HEK293 (cell line): ENCODE measurements at regions not wholly inside any gene's neighbourhood (a gene's known extent, or its start where the extent isn't known, plus 50 kb on each side); places are given as distances from the start of the nearest gene placed in this dataset.
A peak's percentile ranks its signal among the peaks of the same experiment; 100 is the strongest.

Source experiments
- CTCF ChIA-PET: fragments of 350-600 bp; formaldehyde crosslinking; extraction: SDS; loops from one replicate; lab custom pipeline; 2021; ENCODE audit warnings: antibody characterized with exemption; lab: Yijun Ruan, JAX
- POLR2A ChIA-PET: fragments of 300-600 bp; formaldehyde crosslinking; extraction: SDS; loops from one replicate; lab custom pipeline; 2020; ENCODE audit warnings: antibody characterized with exemption, inconsistent platforms; lab: Yijun Ruan, JAX
- H3K27ac ChIP-seq: fragments of 200-500 bp; sonication (Bioruptor generic); 2 replicates; pipeline ENCODE4 v1.5.1; 2014; ENCODE audit warnings: low read depth, low read length, control low read depth, inconsistent platforms; ENCODE audit errors: extremely low read depth
- H3K36me3 ChIP-seq, 2 experiments: fragments of 200-500 bp in 1 of 2; sonication (Bioruptor generic) in 1 of 2; 1 replicate in 1 of 2; 2 replicates in 1 of 2; pipeline ENCODE4 v1.5.1; 2014 to 2017; ENCODE audit warnings: inconsistent platforms in 2 of 2, low read length in 2 of 2; ENCODE audit not compliant: control insufficient read depth in 2 of 2, insufficient read depth in 1 of 2
- H3K4me1 ChIP-seq: fragments of 200-500 bp; sonication (Bioruptor generic); 2 replicates; pipeline ENCODE4 v1.5.1; 2014; ENCODE audit warnings: mild to moderate bottlenecking, low read length, inconsistent platforms; ENCODE audit not compliant: control insufficient read depth, insufficient read depth
- H3K4me3 ChIP-seq: 2 replicates; pipeline ENCODE4 v1.5.1; 2011; ENCODE audit warnings: low read depth, mild to moderate bottlenecking, control low read depth, low read length, moderate library complexity
- H3K9me3 ChIP-seq: fragments of 200-500 bp; sonication (Bioruptor generic); 2 replicates; pipeline ENCODE4 v1.5.1; 2014; ENCODE audit warnings: low read depth, low read length, inconsistent platforms; ENCODE audit not compliant: control insufficient read depth, insufficient read depth
- HOXA7 ChIP-seq: sonication (generic); formaldehyde crosslinking; IDR thresholded peaks from 2 replicates; pipeline ENCODE4 v1.8.1; 2022; ENCODE audit warnings: missing genetic modification reagents, borderline replicate concordance
- IKZF3 ChIP-seq: fragments of 450-650 bp; IDR thresholded peaks from 2 replicates; pipeline ENCODE4 v1.5.0; 2018; ENCODE audit warnings: missing biosample characterization, mild to moderate bottlenecking, missing genetic modification characterization, moderate library complexity
- KLF17 ChIP-seq: fragments of 450-650 bp; formaldehyde crosslinking; IDR thresholded peaks from 2 replicates; pipeline ENCODE4 v1.5.1; 2016; ENCODE audit warnings: missing biosample characterization, missing genetic modification characterization
- KLF7 ChIP-seq: fragments of 450-650 bp; formaldehyde crosslinking; IDR thresholded peaks from 2 replicates; pipeline ENCODE4 v1.5.1; 2016; ENCODE audit warnings: missing biosample characterization, missing genetic modification characterization, borderline replicate concordance
- PBX3 ChIP-seq: sonication (generic); formaldehyde crosslinking; IDR thresholded peaks from 2 replicates; pipeline ENCODE4 v1.8.1; 2022; ENCODE audit warnings: mild to moderate bottlenecking, moderate library complexity, missing genetic modification reagents
- PRDM10 ChIP-seq: fragments of 450-650 bp; formaldehyde crosslinking; IDR thresholded peaks from 2 replicates; pipeline ENCODE4 v1.5.1; 2016; ENCODE audit warnings: missing biosample characterization, missing genetic modification characterization
- PRDM6 ChIP-seq: fragments of 450-650 bp; formaldehyde crosslinking; IDR thresholded peaks from 2 replicates; pipeline ENCODE4 v1.5.1; 2017; ENCODE audit warnings: missing biosample characterization, missing genetic modification characterization
- REPIN1 ChIP-seq: fragments of 450-650 bp; formaldehyde crosslinking; IDR thresholded peaks from 2 replicates; pipeline ENCODE4 v1.5.1; 2017; ENCODE audit warnings: missing biosample characterization, missing genetic modification characterization, low read depth
- SCRT2 ChIP-seq: fragments of 450-650 bp; formaldehyde crosslinking; IDR thresholded peaks from 2 replicates; pipeline ENCODE4 v1.5.1; 2016; ENCODE audit warnings: missing biosample characterization, missing genetic modification characterization
- ZBTB11 ChIP-seq: fragments of 450-650 bp; formaldehyde crosslinking; conservative IDR thresholded peaks from 2 replicates; pipeline ENCODE4 v1.5.1; 2016; ENCODE audit warnings: low read depth, missing biosample characterization, missing genetic modification characterization
- ZBTB44 ChIP-seq: fragments of 450-650 bp; IDR thresholded peaks from 2 replicates; pipeline ENCODE4 v1.5.1; 2018; ENCODE audit warnings: missing biosample characterization, mild to moderate bottlenecking, missing genetic modification characterization
- ZFP3 ChIP-seq: fragments of 450-650 bp; formaldehyde crosslinking; IDR thresholded peaks from 2 replicates; pipeline ENCODE4 v1.5.1; 2016; ENCODE audit warnings: low read depth, missing biosample characterization, missing genetic modification characterization
- ZNF121 ChIP-seq: fragments of 450-650 bp; formaldehyde crosslinking; IDR thresholded peaks from 2 replicates; pipeline ENCODE4 v1.5.1; 2016; ENCODE audit warnings: missing biosample characterization, missing genetic modification characterization
- ZNF146 ChIP-seq: fragments of 450-650 bp; formaldehyde crosslinking; IDR thresholded peaks from 2 replicates; pipeline ENCODE4 v1.5.1; 2016; ENCODE audit warnings: missing biosample characterization, missing genetic modification characterization
- ZNF426 ChIP-seq: fragments of 450-650 bp; formaldehyde crosslinking; IDR thresholded peaks from 2 replicates; pipeline ENCODE4 v1.5.1; 2017; ENCODE audit warnings: missing biosample characterization, missing genetic modification characterization, mild to moderate bottlenecking, inconsistent platforms, moderate library complexity
- ZNF529 ChIP-seq: fragments of 450-650 bp; formaldehyde crosslinking; IDR thresholded peaks from 2 replicates; pipeline ENCODE4 v1.5.1; 2017; ENCODE audit warnings: missing genetic modification characterization, missing biosample characterization; ENCODE audit not compliant: insufficient replicate concordance
- ZNF623 ChIP-seq: fragments of 450-650 bp; formaldehyde crosslinking; IDR thresholded peaks from 2 replicates; pipeline ENCODE4 v1.5.1; 2016; ENCODE audit warnings: missing biosample characterization, missing genetic modification characterization
- ZNF670 ChIP-seq: fragments of 450-650 bp; formaldehyde crosslinking; IDR thresholded peaks from 2 replicates; pipeline ENCODE4 v1.5.1; 2016; ENCODE audit warnings: missing biosample characterization, missing genetic modification characterization, low read depth
- ZNF707 ChIP-seq: fragments of 450-650 bp; formaldehyde crosslinking; IDR thresholded peaks from 2 replicates; pipeline ENCODE4 v1.5.1; 2016; ENCODE audit warnings: missing biosample characterization, missing genetic modification characterization
- ZSCAN23 ChIP-seq: fragments of 450-650 bp; formaldehyde crosslinking; IDR thresholded peaks from 2 replicates; pipeline ENCODE4 v1.5.1; 2016; ENCODE audit warnings: missing biosample characterization, missing genetic modification characterization

GRCh38 chr6:139970591-139970991 is 596.1 kb upstream of the CITED2 start (continued):
- TF ChIP-seq ZBTB11 (tag by site-specific recombination) (no peak), IKZF3 (tag by site-specific recombination) (no peak), ZNF529 (no peak), ZNF121 (tag by site-specific recombination) (no peak), KLF7 (tag by site-specific recombination) (no peak), ZNF670 (tag by site-specific recombination) (no peak), SCRT2 (tag by site-specific recombination) (no peak)

GRCh38 chr6:139967497-139967896 is 593.0 kb upstream of the CITED2 start:
- no peaks in the 10 kb centered on the region for H3K36me3 ChIP-seq
- CTCF ChIA-PET: no interaction called here
- POLR2A ChIA-PET: no interaction called here
- no peak overlapping the region for H3K4me3 ChIP-seq
- peaks cover 6% of the 10 kb centered on the region; the same call in 1 of the 2 replicates for H3K4me1 ChIP-seq
- H3K9me3 ChIP-seq: no peaks in the 10 kb centered on the region
- TF ChIP-seq ZSCAN23 (tag by site-specific recombination) (no peak), ZNF426 (no peak), PBX3 (CRISPR knock-in tag) (no peak), ZFP3 (tag by site-specific recombination) (no peak), ZNF623 (no peak), ZNF146 (tag by site-specific recombination) (no peak)
- no peak overlapping the region for H3K27ac ChIP-seq

GRCh38 chr6:139965393-139965792 is 590.9 kb upstream of the CITED2 start:
- ChIA-PET CTCF (no interaction called here), POLR2A (no interaction called here)
- H3K27ac ChIP-seq: no peak overlapping the region
- H3K4me3 ChIP-seq: no peak overlapping the region
- H3K4me1 ChIP-seq: peaks cover 12% of the 10 kb centered on the region; the same call in 1 of the 2 replicates
- no peaks in the 10 kb centered on the region for H3K36me3 ChIP-seq
- no peaks in the 10 kb centered on the region for H3K9me3 ChIP-seq
- TF ChIP-seq HOXA7: no peak
- no peak for TF ChIP-seq PRDM10 (tag by site-specific recombination)
- no peak for TF ChIP-seq REPIN1 (tag by site-specific recombination)
- TF ChIP-seq ZBTB44 (tag by site-specific recombination): 0 out of 2 replicates have a peak, but pooled peaks have one; percentile 36
- TF ChIP-seq KLF17: no peak
- no peak for TF ChIP-seq ZNF707
- 0 out of 2 replicates have a peak, but pooled peaks have one; percentile 16 for TF ChIP-seq PRDM6 (tag by site-specific recombination)
